HG02588 (cell line): ENCODE measurements at regions not wholly inside any gene's neighbourhood (a gene's known extent, or its start where the extent isn't known, plus 50 kb on each side); places are given as distances from the start of the nearest gene placed in this dataset.

Experiments
- ATAC-seq: cut with Tn5 transposase; IDR thresholded peaks from one replicate; pipeline ENCODE4 v1.9.1; 2021; ENCODE audit warnings: mild to moderate bottlenecking, moderate library complexity; ENCODE audit not compliant: unreplicated experiment

- no peak for ATAC-seq
These were observed 505.6 kb downstream of the IRX1 start for GRCh38 chr5:4101189-4101588.

GRCh38 chr5:4104831-4105597, 509.4 kb downstream of the IRX1 start:
- ATAC-seq, result no peak

GRCh38 chr5:4108690-4109089, 513.1 kb downstream of the IRX1 start:
- ATAC-seq, result no peak

GRCh38 chr5:4113426-4113825, 517.8 kb downstream of the IRX1 start:
- ATAC-seq, result no peak

GRCh38 chr5:4113905-4114304, 518.3 kb downstream of the IRX1 start:
- ATAC-seq, result no peak

- no peak for ATAC-seq
These were observed 518.8 kb downstream of the IRX1 start for GRCh38 chr5:4114452-4114851.

DNA sequence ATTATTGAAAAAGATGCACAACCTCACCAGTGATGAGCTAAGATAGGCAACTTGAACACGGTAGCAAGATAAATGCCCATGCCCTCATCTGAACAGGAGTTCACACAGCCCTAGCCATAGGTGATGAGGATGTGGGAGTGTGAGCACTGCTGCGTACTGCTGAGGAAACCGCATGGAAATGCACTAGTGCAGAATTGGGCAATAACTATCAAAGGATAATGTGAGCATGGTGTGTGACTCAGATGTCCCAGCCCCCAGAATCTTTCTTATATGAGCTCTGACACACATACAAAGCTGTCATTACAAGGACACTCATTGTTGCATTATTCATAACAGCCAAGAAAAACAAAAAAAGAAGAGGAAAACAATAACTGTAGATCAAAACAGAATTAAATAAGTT, 521.2 kb downstream of the IRX1 start:
- ATAC-seq, result no peak

DNA sequence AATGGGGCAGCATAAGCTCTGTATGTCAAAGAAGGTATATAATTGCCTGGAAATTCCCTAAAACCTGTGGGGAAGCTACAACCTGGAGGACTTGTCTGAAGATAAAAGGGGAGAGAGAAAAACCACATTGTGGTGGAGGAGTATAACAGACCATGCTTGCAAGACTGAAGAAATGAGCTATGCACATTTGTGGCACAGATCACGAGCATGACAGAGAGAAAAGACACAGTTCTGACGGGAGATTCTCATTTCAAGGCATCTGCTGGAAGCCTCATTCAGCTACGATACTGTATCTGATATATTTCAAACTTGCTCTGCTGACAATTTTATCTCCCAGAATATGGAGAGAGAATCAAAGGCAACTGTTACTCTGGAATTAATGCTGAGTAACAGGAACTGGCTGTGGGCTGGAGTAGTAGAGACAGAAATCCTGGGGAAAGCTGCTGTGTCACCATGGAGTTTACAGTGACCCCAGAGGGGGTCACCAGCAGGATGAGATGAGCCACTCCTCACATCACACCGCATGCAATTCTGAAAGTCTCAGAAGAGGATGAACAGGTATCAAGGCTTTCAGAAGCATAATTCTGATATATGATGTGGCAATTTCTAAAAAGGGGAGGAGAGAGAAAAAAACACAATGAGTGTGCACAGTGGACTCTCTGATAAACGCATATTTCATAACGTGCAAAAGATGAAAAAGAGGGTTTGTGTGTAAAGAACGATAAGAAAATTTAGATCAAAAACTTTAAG, 528.8 kb downstream of the IRX1 start:
- no peak for ATAC-seq

DNA sequence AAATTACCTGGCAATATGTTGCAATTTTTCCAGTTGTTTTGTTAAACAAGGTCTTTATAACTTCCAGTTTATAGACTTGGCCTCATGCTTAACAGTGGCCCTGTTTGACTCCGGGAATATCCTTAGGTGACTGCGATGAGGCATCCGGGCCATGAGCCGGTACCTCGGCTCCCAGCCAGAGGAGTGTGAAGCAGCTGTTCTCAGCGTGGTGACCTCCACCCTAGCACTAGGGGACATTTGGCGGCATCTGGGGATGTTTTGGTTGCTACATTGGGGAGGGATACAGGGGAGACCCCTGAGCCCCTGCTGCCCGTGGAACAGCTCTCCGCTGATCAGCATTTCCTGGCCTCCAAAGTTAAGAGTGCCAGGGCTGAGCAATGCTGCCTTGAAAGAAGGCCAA, 533.4 kb downstream of the IRX1 start:
- no peak for ATAC-seq

- ATAC-seq, result no peak
These were observed 533.9 kb downstream of the IRX1 start for GRCh38 chr5:4129523-4129922.

DNA sequence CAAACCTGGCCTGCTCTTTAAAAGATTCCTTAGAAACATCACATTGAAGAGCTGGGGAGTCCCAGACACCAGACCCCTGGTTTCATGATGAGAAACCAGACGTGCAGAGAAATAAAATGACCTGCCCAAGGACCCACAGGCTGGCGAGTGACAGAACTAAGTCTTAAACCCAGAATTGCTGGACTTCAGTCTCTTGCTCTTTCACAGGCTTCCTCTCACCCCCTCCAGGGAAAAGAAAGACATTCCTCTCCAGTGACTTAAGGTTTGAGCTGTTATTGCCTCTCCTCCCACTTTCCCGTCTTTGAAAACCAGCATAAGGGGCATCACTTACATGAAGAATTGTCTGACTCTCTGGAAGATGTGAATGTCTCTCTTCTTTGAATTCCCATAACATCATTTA, 535.2 kb downstream of the IRX1 start:
- ATAC-seq, result no peak

DNA sequence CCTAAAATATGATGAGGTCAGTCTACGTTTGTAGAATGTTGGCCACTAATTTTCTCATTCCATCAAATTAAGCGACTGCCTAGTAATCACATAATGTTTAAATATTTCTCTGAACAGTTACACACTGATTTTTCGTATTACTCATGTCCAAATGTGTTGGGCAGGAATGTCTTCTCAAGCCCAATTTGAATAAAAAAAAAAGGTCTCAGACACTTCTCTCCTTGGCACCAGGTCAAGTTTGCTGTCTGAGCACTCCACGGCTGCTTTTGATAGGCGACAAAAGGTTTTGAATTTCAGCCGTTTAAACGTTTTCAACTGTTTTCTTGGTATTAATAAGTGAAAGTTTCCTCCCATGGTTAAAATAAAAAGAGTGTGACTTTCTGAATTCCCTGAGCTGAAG, 542.1 kb downstream of the IRX1 start:
- no peak for ATAC-seq

DNA sequence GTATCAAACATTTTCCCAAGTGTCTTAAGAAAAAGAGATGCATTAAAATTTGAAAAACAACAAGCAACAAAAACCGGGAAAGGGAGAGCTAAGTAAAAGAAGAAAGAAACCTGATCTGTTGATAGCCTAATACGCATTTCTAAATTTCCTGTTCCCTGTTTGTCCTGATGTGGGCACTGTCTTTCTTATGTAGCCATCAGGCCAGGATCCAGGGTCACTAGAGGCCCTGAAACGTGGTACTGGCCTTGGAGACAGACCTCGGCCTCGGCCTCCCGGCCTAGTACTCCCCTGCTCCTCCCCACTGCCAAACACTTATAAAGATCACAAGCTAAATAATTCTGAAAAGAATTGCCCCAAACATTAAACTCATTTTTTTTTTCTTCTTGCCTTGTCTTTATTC, 547.2 kb downstream of the IRX1 start:
- ATAC-seq, result no peak

GRCh38 chr5:4144411-4145007, 548.9 kb downstream of the IRX1 start:
- ATAC-seq, result no peak

- ATAC-seq, result no peak
These were observed 549.9 kb downstream of the IRX1 start for GRCh38 chr5:4145511-4145910.

- ATAC-seq, result no peak
These were observed 552.4 kb downstream of the IRX1 start for GRCh38 chr5:4148009-4148408.

- no peak for ATAC-seq
These were observed 554.4 kb downstream of the IRX1 start for GRCh38 chr5:4150067-4150466.

DNA sequence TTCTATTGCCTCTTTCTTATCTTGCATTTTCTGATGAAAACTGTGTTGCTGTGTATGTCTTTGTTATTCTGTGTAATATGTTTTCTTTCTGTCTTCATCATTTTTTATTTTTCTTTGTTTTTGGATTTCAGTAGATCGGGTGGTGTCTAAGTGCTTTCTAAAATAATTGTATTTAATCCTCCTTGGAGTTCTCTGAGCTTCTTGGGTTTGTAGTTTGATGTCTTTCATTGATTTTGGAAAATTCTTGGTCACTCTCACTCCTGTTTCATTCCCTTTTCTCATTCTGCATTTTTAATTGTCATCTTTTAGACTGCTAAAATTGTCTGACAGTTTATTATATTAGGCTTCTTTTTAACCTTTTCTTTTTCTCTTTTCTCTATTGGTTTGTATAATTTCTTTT, 560.5 kb downstream of the IRX1 start:
- ATAC-seq, result no peak

DNA sequence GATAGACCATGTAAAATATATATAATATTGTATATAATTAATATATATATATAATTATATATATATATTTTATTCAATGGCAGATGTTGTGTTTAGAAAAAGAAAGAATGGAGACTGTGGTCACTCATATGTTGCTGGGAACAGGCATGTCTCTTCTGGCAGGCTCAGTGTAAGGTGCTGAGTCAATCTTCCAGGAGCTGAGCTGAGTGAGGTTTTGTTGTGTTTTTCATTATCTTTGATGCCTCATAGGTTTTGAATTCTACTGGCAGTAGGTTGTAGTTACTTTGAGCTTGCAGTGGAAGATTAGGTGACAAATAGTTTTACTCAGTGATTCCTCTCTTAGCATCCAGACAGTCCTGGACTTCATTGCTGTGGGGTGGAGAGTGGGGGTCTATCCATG, 561.3 kb downstream of the IRX1 start:
- no peak for ATAC-seq

- no peak for ATAC-seq
These were observed 563.3 kb downstream of the IRX1 start for GRCh38 chr5:4158750-4159447.

DNA sequence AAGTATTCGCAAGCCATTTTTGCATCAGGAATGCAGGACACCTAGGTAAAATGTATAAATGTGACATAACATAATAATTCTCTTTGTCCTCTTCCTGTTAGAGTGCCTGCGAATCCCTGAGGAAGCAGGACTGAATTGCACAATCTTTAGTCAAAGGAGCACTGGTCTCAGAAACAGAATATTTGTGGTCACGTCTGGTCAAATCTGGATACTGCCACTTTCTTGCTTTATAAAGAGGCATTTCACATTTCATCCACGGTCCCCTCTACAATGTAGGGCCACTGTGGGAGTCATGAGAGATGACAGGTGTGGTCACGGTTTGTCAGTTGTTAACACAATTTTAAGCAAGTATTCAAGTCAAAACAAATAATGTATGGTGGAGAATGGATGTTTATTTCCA, 564.0 kb downstream of the IRX1 start:
- no peak for ATAC-seq

GRCh38 chr5:4164167-4164566, 568.5 kb downstream of the IRX1 start:
- no peak for ATAC-seq
